Smooth muscle cell (in vitro differentiated cells): ENCODE measurements at regions not wholly inside any gene's neighbourhood (a gene's known extent, or its start where the extent isn't known, plus 50 kb on each side); places are given as distances from the start of the nearest gene placed in this dataset.

Experiments
- DNase-seq: peaks from one replicate; lab custom pipeline; 2025; ENCODE audit not compliant: unreplicated experiment; lab: John Stamatoyannopoulos, UW
- H2AFZ ChIP-seq: fragments of 200-600 bp; sonication (generic); 2 replicates; pipeline ENCODE4 v1.6.0; 2016; ENCODE audit warnings: antibody characterized with exemption, low read depth, mild to moderate bottlenecking
- H3F3A ChIP-seq: fragments of 200-600 bp; sonication (generic); 2 replicates; pipeline ENCODE4 v1.6.0; 2017; ENCODE audit warnings: antibody characterized with exemption, low read depth
- H3K27ac ChIP-seq: fragments of 200-600 bp; sonication (generic); 2 replicates; pipeline ENCODE4 v1.5.1; 2016; ENCODE audit warnings: low read depth, mild to moderate bottlenecking
- H3K27me3 ChIP-seq: fragments of 200-600 bp; sonication (generic); 2 replicates; pipeline ENCODE4 v1.6.1; 2016; ENCODE audit warnings: low read depth, mild to moderate bottlenecking
- H3K36me3 ChIP-seq: fragments of 200-600 bp; sonication (generic); 2 replicates; pipeline ENCODE4 v1.5.1; 2016; ENCODE audit warnings: low read depth
- H3K4me1 ChIP-seq: fragments of 200-600 bp; sonication (generic); 2 replicates; pipeline ENCODE4 v1.5.1; 2016; ENCODE audit warnings: low read depth
- H3K4me2 ChIP-seq: fragments of 200-600 bp; sonication (generic); 2 replicates; pipeline ENCODE4 v1.6.0; 2016; ENCODE audit warnings: mild to moderate bottlenecking
- H3K4me3 ChIP-seq: fragments of 200-600 bp; sonication (generic); 2 replicates; pipeline ENCODE4 v1.5.1; 2016; ENCODE audit warnings: mild to moderate bottlenecking
- H3K79me2 ChIP-seq: fragments of 200-600 bp; sonication (generic); 2 replicates; pipeline ENCODE4 v1.6.0; 2016; ENCODE audit warnings: low read depth, mild to moderate bottlenecking
- H3K9ac ChIP-seq: fragments of 200-600 bp; sonication (generic); 2 replicates; pipeline ENCODE4 v1.6.0; 2016; ENCODE audit warnings: low read depth
- H3K9me3 ChIP-seq: fragments of 200-600 bp; sonication (generic); replicated peaks from 2 replicates; pipeline ENCODE4 v1.5.1; 2016; ENCODE audit warnings: low read depth
- H4K20me1 ChIP-seq: fragments of 200-600 bp; sonication (generic); 2 replicates; pipeline ENCODE4 v1.6.0; 2016; ENCODE audit warnings: low read depth
- WGBS: methylation state at CpG from one replicate; pipeline ENCODE4 v1.1.7; 2016; ENCODE audit warnings: low lambda C conversion rate; 5-methylcytosine and 5-hydroxymethylcytosine counted together
- TF ChIP-seq, protein P1 (sequence below): fragments of 200-600 bp; sonication (generic); IDR thresholded peaks from 2 replicates; pipeline ENCODE4 v1.5.1; 2017; ENCODE audit warnings: borderline replicate concordance, mild to moderate bottlenecking, antibody characterized with exemption; ENCODE audit not compliant: insufficient read depth, poor library complexity, severe bottlenecking

DNA sequence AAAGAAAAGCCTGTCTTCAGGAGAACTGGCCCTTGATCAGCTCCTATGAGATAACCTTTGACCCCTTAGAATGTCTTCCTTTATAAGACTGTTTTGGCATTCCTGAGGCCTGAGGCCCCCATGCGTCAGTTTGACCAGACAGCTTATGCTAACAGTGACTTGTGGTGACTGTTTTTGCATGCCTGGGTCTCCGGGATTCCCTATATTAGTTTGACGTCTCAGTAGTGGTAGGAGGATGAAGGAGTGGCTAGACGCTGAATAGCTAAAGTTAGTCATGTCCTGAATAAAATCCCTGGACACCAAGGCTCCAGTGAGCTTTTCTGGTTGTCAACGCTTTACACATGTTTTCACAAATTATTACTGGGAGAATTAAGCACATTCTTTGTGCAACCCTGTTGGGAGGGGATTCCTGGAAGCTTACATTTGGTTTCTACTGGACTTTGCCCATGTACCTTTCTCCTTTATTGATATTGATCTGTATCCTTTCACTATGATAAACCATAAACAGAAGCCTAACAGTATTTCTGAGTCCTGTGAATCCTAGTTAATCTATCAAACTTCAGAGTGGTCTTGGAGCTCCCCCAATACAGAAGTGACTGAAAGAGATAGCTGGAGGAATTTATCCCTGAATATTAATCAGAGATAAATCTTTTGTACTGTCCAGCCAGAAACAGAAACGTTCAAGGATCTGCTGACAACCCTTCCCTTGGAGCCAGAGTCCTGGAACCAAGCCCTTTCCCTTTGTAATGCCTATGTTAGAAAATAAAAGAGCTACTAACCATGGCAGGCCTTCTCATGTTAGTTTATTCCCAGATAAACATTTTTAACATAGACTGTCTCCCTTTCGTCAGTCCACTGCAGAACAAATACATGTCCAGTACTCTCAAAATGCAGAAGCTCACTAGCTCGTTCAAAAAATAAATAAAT, 479.2 kb downstream of the RPS29 start:
- H3K9ac ChIP-seq, result peak overlapping the region; percentile 63
- H3F3A ChIP-seq, result peaks cover 29% of the 10 kb centered on the region
- no peak overlapping the region for H3K4me3 ChIP-seq
- no peak for DNase-seq
- H3K4me2 ChIP-seq, result peak overlapping the region; percentile 63
- peak overlapping the region; percentile 35 for H2AFZ ChIP-seq
- no peaks in the 10 kb centered on the region for H3K9me3 ChIP-seq
- H3K27ac ChIP-seq, result peak overlapping the region; percentile 94
- H3K79me2 ChIP-seq, result no peaks in the 10 kb centered on the region
- H4K20me1 ChIP-seq, result no peaks in the 10 kb centered on the region
- TF ChIP-seq, protein P1, sequence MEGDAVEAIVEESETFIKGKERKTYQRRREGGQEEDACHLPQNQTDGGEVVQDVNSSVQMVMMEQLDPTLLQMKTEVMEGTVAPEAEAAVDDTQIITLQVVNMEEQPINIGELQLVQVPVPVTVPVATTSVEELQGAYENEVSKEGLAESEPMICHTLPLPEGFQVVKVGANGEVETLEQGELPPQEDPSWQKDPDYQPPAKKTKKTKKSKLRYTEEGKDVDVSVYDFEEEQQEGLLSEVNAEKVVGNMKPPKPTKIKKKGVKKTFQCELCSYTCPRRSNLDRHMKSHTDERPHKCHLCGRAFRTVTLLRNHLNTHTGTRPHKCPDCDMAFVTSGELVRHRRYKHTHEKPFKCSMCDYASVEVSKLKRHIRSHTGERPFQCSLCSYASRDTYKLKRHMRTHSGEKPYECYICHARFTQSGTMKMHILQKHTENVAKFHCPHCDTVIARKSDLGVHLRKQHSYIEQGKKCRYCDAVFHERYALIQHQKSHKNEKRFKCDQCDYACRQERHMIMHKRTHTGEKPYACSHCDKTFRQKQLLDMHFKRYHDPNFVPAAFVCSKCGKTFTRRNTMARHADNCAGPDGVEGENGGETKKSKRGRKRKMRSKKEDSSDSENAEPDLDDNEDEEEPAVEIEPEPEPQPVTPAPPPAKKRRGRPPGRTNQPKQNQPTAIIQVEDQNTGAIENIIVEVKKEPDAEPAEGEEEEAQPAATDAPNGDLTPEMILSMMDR, result no peak
- H3K27me3 ChIP-seq, result no peaks in the 10 kb centered on the region
- H3K4me1 ChIP-seq, result peaks cover 19% of the 10 kb centered on the region
- no peaks in the 10 kb centered on the region for H3K36me3 ChIP-seq
- 11% methylated on average over 8 of the region's 8 CpGs for WGBS

DNA sequence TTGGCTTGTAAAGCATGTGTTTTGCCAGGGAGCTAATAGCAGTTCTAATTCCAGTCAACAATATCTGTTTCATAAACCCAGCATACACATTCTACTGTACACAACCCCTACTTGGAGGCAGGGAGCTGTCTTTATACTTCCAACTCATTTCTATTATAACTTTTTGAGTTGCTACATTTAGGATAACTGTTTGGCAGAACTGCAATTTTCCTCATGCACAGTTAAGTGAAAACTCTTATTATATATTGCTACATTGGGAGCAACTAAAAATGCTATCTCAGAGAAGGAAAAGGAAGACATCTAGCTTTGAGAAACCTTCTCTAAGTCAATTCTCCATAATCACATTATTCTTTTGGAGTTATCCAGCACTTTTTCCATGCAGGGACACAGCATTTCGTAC, 480.2 kb downstream of the RPS29 start:
- peaks cover 19% of the 10 kb centered on the region for H3K4me1 ChIP-seq
- no peaks in the 10 kb centered on the region for H3K27me3 ChIP-seq
- no peaks in the 10 kb centered on the region for H3K79me2 ChIP-seq
- peak overlapping the region; percentile 71 for H2AFZ ChIP-seq
- peak overlapping the region; percentile 39 for H3K4me2 ChIP-seq
- no peaks in the 10 kb centered on the region for H3K9me3 ChIP-seq
- 58% methylated on average over 1 of the region's 1 CpG for WGBS
- no peaks in the 10 kb centered on the region for H3K36me3 ChIP-seq
- peak overlapping the region; percentile 58 for H3K9ac ChIP-seq
- DNase-seq, result no peak
- H3K27ac ChIP-seq, result peak overlapping the region; percentile 94
- TF ChIP-seq, protein P1, result no peak
- no peaks in the 10 kb centered on the region for H4K20me1 ChIP-seq
- H3F3A ChIP-seq, result peaks cover 29% of the 10 kb centered on the region
- H3K4me3 ChIP-seq, result no peak overlapping the region

DNA sequence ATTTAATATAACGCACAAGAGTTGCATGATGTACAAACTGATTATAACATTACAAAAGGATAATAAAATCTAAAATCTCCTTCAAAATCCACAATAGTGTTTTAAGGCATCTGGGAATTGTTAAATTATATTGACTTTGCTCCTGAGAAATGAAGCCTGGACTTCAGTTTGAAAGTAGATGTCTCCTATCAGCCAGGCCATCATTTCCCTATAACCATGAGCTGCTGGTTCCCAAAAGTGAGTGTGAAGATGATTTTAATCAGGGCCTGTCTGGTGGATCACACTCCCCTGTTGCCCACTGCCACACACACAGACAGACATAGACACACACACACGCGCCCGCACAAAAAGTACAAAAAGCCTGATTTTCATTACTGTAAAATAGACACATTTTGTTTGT, 480.7 kb downstream of the RPS29 start:
- TF ChIP-seq, protein P1, result no peak
- no peak for DNase-seq
- Histone ChIP-seq H3K9ac (peak overlapping the region; percentile 58), H4K20me1 (no peaks in the 10 kb centered on the region), H3K4me3 (no peak overlapping the region), H3F3A (peaks cover 29% of the 10 kb centered on the region), H2AFZ (peak overlapping the region; percentile 71), H3K9me3 (no peaks in the 10 kb centered on the region), H3K4me2 (peak overlapping the region; percentile 39), H3K27me3 (no peaks in the 10 kb centered on the region), H3K79me2 (no peaks in the 10 kb centered on the region), H3K36me3 (no peaks in the 10 kb centered on the region), H3K4me1 (peaks cover 19% of the 10 kb centered on the region), H3K27ac (peak overlapping the region; percentile 94)
- WGBS, result 42% methylated on average over 4 of the region's 4 CpGs
